ENCODE measurements at regions not wholly inside any gene's neighbourhood (a gene's known extent, or its start where the extent isn't known, plus 50 kb on each side); places are given as distances from the start of the nearest gene placed in this dataset.

DNA sequence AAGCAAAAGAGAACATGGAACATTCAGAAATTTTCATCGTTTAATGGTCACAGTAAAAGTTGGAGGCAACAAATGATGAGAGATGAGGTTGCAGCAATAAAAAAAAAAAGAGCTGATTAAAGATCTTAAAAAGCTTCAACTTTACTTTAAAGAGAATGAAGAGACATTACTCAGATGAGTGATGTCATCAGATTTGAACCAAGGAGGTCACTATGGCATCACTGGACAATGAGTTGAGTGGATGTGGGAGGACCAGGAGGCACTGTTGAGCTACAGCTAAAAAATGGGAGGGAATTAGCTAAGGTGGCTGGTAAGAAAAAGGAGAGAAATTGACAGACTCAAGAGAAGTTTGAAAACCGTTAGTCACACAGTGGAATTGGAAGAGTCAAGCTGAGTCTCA, 138.4 kb downstream of the SST start:
- H3K23me2 ChIP-seq (ENCODE audit: low read depth, low read length), result no peaks in the 10 kb centered on the region
- no peak overlapping the region for H2BK20ac ChIP-seq (ENCODE audit: low read length)
- TF ChIP-seq BCL11A (IDR thresholded peaks at IDR 0.05; ENCODE audit: low read depth in 2 of 2, low read length in 2 of 2) (no peak), KDM4A (IDR thresholded peaks at IDR 0.05; ENCODE audit: low read depth, low read length, severe bottlenecking) (no peak), CHD1 (IDR thresholded peaks at IDR 0.05; ENCODE audit: low read depth, low read length) (no peak), YY1 (IDR thresholded peaks at IDR 0.05; ENCODE audit: low read depth, low read length) (no peak), EGR1 (IDR thresholded peaks at IDR 0.05; ENCODE audit: borderline replicate concordance, low read depth, low read length) (no peak)
- TF ChIP-seq, protein P1, sequence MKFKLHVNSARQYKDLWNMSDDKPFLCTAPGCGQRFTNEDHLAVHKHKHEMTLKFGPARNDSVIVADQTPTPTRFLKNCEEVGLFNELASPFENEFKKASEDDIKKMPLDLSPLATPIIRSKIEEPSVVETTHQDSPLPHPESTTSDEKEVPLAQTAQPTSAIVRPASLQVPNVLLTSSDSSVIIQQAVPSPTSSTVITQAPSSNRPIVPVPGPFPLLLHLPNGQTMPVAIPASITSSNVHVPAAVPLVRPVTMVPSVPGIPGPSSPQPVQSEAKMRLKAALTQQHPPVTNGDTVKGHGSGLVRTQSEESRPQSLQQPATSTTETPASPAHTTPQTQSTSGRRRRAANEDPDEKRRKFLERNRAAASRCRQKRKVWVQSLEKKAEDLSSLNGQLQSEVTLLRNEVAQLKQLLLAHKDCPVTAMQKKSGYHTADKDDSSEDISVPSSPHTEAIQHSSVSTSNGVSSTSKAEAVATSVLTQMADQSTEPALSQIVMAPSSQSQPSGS (IDR thresholded peaks at IDR 0.05; ENCODE audit: low read length), result no peak
- H3K14ac ChIP-seq (ENCODE audit: insufficient read length), result no peak overlapping the region
- no peak overlapping the region for H3K4me2 ChIP-seq (ENCODE audit: insufficient read depth in 1 of 2, low read depth in 2 of 2, low read length in 2 of 2)
- H4K91ac ChIP-seq (replicated peaks; ENCODE audit: insufficient read length, low read length), result no peak overlapping the region
- 0 out of 7 replicates have a peak, but pooled peaks cover 0 to 2% (median 0%) of the 10 kb centered on the region in 4 experiments for H3K4me1 ChIP-seq (replicated peaks in 1 of 4; ENCODE audit: control insufficient read depth in 3 of 4, insufficient read depth in 4 of 4, low read length in 3 of 4)
- H3K18ac ChIP-seq (ENCODE audit: extremely low read depth, low read length), result no peak overlapping the region
- no peak overlapping the region for H4K5ac ChIP-seq (ENCODE audit: insufficient read length, low read depth, low read length)
- no peak overlapping the region for H3K56ac ChIP-seq (replicated peaks; ENCODE audit: insufficient read length, low read depth, low read length)
- H3K4ac ChIP-seq (replicated peaks; ENCODE audit: insufficient read length, low read depth, low read length), result no peak overlapping the region
- H3K36me3 ChIP-seq (ENCODE audit: control insufficient read depth in 2 of 4, insufficient read depth in 4 of 4, low read length in 3 of 4), result no peaks in the 10 kb centered on the region; a peak in 1 of 8 replicates
- H3K27me3 ChIP-seq (replicated peaks in 1 of 4; ENCODE audit: control insufficient read depth in 3 of 4, extremely low read depth in 1 of 4, insufficient read depth in 3 of 4, low read length in 3 of 4), result no peaks in the 10 kb centered on the region
- H2AFZ ChIP-seq (ENCODE audit: low read length), result no peak overlapping the region
- H4K8ac ChIP-seq (ENCODE audit: extremely low read depth, insufficient read depth, low read length), result no peak overlapping the region
- no peak overlapping the region for H2AK5ac ChIP-seq (ENCODE audit: low read depth, low read length)
- H2BK5ac ChIP-seq (ENCODE audit: low read depth, low read length), result no peak overlapping the region
- CTCF ChIA-PET (ENCODE audit: partially characterized antibody), result interaction anchor here (3.8 kb wide), 1 partner anchor 147 kb away, joined by 10 read pairs; no protein-coding TSS in a partner anchor
- no peaks in the 10 kb centered on the region for H3K79me2 ChIP-seq (ENCODE audit: control insufficient read depth in 1 of 2, insufficient read depth in 2 of 2, low read length in 2 of 2)
- 92% methylated on average over 2 of the region's 2 CpGs; no CpG with 5 or more reads in 1 of the 2 experiments for WGBS, 2 experiments (ENCODE audit: extremely low coverage in 1 of 2, insufficient coverage in 1 of 2, insufficient read length in 1 of 2, insufficient replicate concordance in 2 of 2, low coverage in 1 of 2, low lambda C conversion rate in 2 of 2, missing lambda C conversion rate in 1 of 2)
- H3K4me3 ChIP-seq (ENCODE audit: extremely low read depth in 1 of 4, insufficient read depth in 2 of 4, low read depth in 3 of 4, low read length in 4 of 4), result no peak overlapping the region
- H3K23ac ChIP-seq (ENCODE audit: insufficient read length), result no peak overlapping the region
- DNase-seq (ENCODE audit: low read depth in 1 of 2, low spot score in 2 of 2) (no peak), FAIRE-seq (no peak)
- H2BK120ac ChIP-seq (replicated peaks; ENCODE audit: low read depth, low read length), result no peak overlapping the region
- H2BK12ac ChIP-seq (ENCODE audit: low read depth, low read length), result no peak overlapping the region
- peaks cover 0 to 3% of the 10 kb centered on the region in 2 experiments; a peak in 1 of 4 replicates for H3K9me3 ChIP-seq (ENCODE audit: insufficient read depth in 2 of 2, low read depth in 1 of 2, low read length in 1 of 2)
- H3K9ac ChIP-seq (replicated peaks in 1 of 4; ENCODE audit: extremely low read depth in 1 of 4, low read depth in 3 of 4, low read length in 3 of 4), result no peak overlapping the region
- POLR2A ChIA-PET (ENCODE audit: partially characterized antibody), result no interaction called here
- no peaks in the 10 kb centered on the region for H4K20me1 ChIP-seq (replicated peaks in 1 of 2; ENCODE audit: control insufficient read depth in 1 of 2, insufficient read depth in 2 of 2, low read length in 2 of 2)
- no peak overlapping the region for H2BK15ac ChIP-seq (ENCODE audit: low read length)
- no peaks in the 10 kb centered on the region for H3K79me1 ChIP-seq (ENCODE audit: low read depth, low read length)
- H3K27ac ChIP-seq (ENCODE audit: low read depth, low read length), result no peak overlapping the region

Data from H1 (cell line).